HepG2 (cell line): ENCODE measurements at regions not wholly inside any gene's neighbourhood (a gene's known extent, or its start where the extent isn't known, plus 50 kb on each side); places are given as distances from the start of the nearest gene placed in this dataset.

Experiments
- ATAC-seq: fragments of 200-7000 bp; cut with Tn5 transposase; 3 replicates; pipeline ENCODE4 v1.9.1; 2020; ENCODE audit warnings: mild to moderate bottlenecking, moderate library complexity
- BruUV-seq: library from RNA; stranded (reverse); fragments of 400-500 nt; replicated peaks from 2 replicates; lab custom pipeline; 2021; lab: Mats Ljungman, UMichigan
- CTCF ChIA-PET: fragments of 300-600 bp; formaldehyde crosslinking; extraction: SDS; loops from one replicate; lab custom pipeline; 2021; ENCODE audit warnings: low total read pairs, inconsistent platforms, low intra/inter-chr PET ratio; lab: Yijun Ruan, JAX
- POLR2A ChIA-PET: fragments of 350-600 bp; sonication (Branson Sonifier 250); formaldehyde crosslinking; loops from one replicate; lab custom pipeline; 2020; ENCODE audit warnings: antibody characterized with exemption, inconsistent platforms; lab: Yijun Ruan, JAX
- DNase-seq: peaks from one replicate; pipeline ENCODE4 v3.0.0-alpha.2; 2015; ENCODE audit warnings: low spot score
- FAIRE-seq: peaks from 3 replicates; lab custom pipeline; 2011; peaks lifted over from hg19 to GRCh38; lab: Jason Lieb, UNC
- H2AFZ ChIP-seq: one replicate; pipeline ENCODE4 v1.6.1; 2011; ENCODE audit warnings: low read length, inconsistent platforms
- H3K27ac ChIP-seq: fragments of 300-600 bp; 3 replicates; pipeline ENCODE4 v1.8.0; 2011; ENCODE audit warnings: mixed run types, mild to moderate bottlenecking, mixed read lengths, low read length, inconsistent platforms; ENCODE audit not compliant: insufficient read depth; ENCODE audit errors: extremely low read length
- H3K27me3 ChIP-seq, 2 experiments: fragments of 200-600 bp in 1 of 2; 2 replicates in 1 of 2; 3 replicates in 1 of 2; pipeline versions ENCODE4 v1.6.0 to v1.8.0; 2011; ENCODE audit warnings: low read length in 2 of 2, mild to moderate bottlenecking in 2 of 2, moderate library complexity in 2 of 2, inconsistent platforms in 1 of 2; ENCODE audit not compliant: insufficient read depth in 2 of 2, control insufficient read depth in 1 of 2
- H3K36me3 ChIP-seq, 2 experiments: fragments of 200-600 bp in 1 of 2; replicated peaks in 1 of 2; 2 replicates in 1 of 2; 3 replicates in 1 of 2; pipeline versions ENCODE4 v1.5.1 to v1.8.0; 2011; ENCODE audit warnings: low read length in 2 of 2, inconsistent platforms in 1 of 2; ENCODE audit not compliant: insufficient read depth in 2 of 2, control insufficient read depth in 1 of 2
- H3K4me1 ChIP-seq: 2 replicates; pipeline ENCODE4 v1.5.1; 2012; ENCODE audit warnings: low read length, inconsistent platforms; ENCODE audit not compliant: insufficient read depth
- H3K4me2 ChIP-seq: 2 replicates; pipeline ENCODE4 v1.6.0; 2011; ENCODE audit warnings: low read depth, low read length, inconsistent platforms
- H3K4me3 ChIP-seq, 3 experiments: fragments of 200-600 bp in 1 of 3; sonication (generic), shearing (Covaris generic) in 1 of 3; replicated peaks in 1 of 3; 2 replicates each; pipeline ENCODE4 v1.5.1; 2011 to 2016; ENCODE audit warnings: low read length in 3 of 3, inconsistent platforms in 2 of 3, low read depth in 2 of 3, mild to moderate bottlenecking in 2 of 3, control low read depth in 1 of 3, mixed read lengths in 1 of 3; ENCODE audit not compliant: insufficient read depth in 1 of 3
- H3K79me2 ChIP-seq: one replicate; pipeline ENCODE4 v1.6.1; 2011; ENCODE audit warnings: low read length, inconsistent platforms; ENCODE audit not compliant: insufficient read depth
- H3K9ac ChIP-seq: 2 replicates; pipeline ENCODE4 v1.6.0; 2011; ENCODE audit warnings: mild to moderate bottlenecking, low read depth, low read length, inconsistent platforms; ENCODE audit not compliant: insufficient read depth
- H3K9me3 ChIP-seq: 2 replicates; pipeline ENCODE4 v1.5.1; 2012; ENCODE audit warnings: mild to moderate bottlenecking, low read length
- H4K20me1 ChIP-seq: 2 replicates; pipeline ENCODE4 v1.6.0; 2011; ENCODE audit warnings: inconsistent platforms, mild to moderate bottlenecking, low read length, moderate library complexity; ENCODE audit not compliant: insufficient read depth
- GMEB1 ChIP-seq: sonication (generic); formaldehyde crosslinking; IDR thresholded peaks from 2 replicates; pipeline ENCODE4 v1.5.1; 2020; ENCODE audit warnings: missing genetic modification reagents, mild to moderate bottlenecking, borderline replicate concordance
- MXD1 ChIP-seq: sonication (generic); formaldehyde crosslinking; IDR thresholded peaks from 2 replicates; pipeline ENCODE4 v1.4.0; 2020; ENCODE audit warnings: mild to moderate bottlenecking, missing genetic modification reagents
- POGZ ChIP-seq: sonication (generic); formaldehyde crosslinking; IDR thresholded peaks from 2 replicates; pipeline ENCODE4 v1.4.0; 2020; ENCODE audit warnings: mild to moderate bottlenecking, missing genetic modification reagents
- POLR2AphosphoS2 ChIP-seq: IDR thresholded peaks from 2 replicates; pipeline ENCODE4 v1.6.1; 2011; ENCODE audit warnings: low read depth, low read length, improper control_type of control experiment
- SNAPC2 ChIP-seq: sonication (generic); formaldehyde crosslinking; IDR thresholded peaks from 2 replicates; pipeline ENCODE4 v1.8.1; 2022; ENCODE audit warnings: mild to moderate bottlenecking, missing genetic modification reagents
- YEATS4 ChIP-seq: sonication (generic); formaldehyde crosslinking; IDR thresholded peaks from 2 replicates; pipeline ENCODE4 v1.4.0; 2020; ENCODE audit warnings: missing genetic modification reagents, borderline replicate concordance
- ZKSCAN8 ChIP-seq: IDR thresholded peaks from 2 replicates; pipeline ENCODE4 v1.6.1; 2016; ENCODE audit warnings: borderline replicate concordance, missing genetic modification reagents, missing compliant biosample characterization
- ZMYM2 ChIP-seq: sonication (generic); formaldehyde crosslinking; IDR thresholded peaks from 2 replicates; pipeline ENCODE4 v1.8.0; 2022; ENCODE audit warnings: mild to moderate bottlenecking, missing genetic modification reagents
- ZNF207 ChIP-seq: fragments of 450-650 bp; IDR thresholded peaks from 2 replicates; pipeline ENCODE4 v1.6.1; 2016; ENCODE audit warnings: antibody characterized with exemption, borderline replicate concordance
- ZNF446 ChIP-seq: sonication (generic); formaldehyde crosslinking; IDR thresholded peaks from 2 replicates; pipeline ENCODE4 v1.5.0; 2020; ENCODE audit warnings: mild to moderate bottlenecking, missing genetic modification reagents
- ZNF503 ChIP-seq: sonication (generic); formaldehyde crosslinking; IDR thresholded peaks from 2 replicates; pipeline ENCODE4 v1.4.0; 2020; ENCODE audit warnings: missing genetic modification reagents
- WGBS: methylation state at CpG from one replicate; pipeline ENCODE4 v1.1.6; 2017; ENCODE audit warnings: low lambda C conversion rate; 5-methylcytosine and 5-hydroxymethylcytosine counted together
- in situ Hi-C: cut with HindIII; loops from 2 replicates; pipeline ENCODE4 v1.10.0; 2017; ENCODE audit warnings: low pct_unique_long_range_greater_than_20kb; ENCODE audit not compliant: extremely low pct_ligation_motif_present
- intact Hi-C: fragments of 100-400 bp; cut with micrococcal nuclease; formaldehyde crosslinking; loops from one replicate; pipeline ENCODE4 v1.10.0; 2022; ENCODE audit not compliant: unreplicated experiment

GRCh38 chr2:237260686-237261085, 153.3 kb downstream of the COL6A3 start:
- TF ChIP-seq ZNF446 (no peak), GMEB1 (no peak), POGZ (no peak), YEATS4 (CRISPR knock-in tag) (no peak), MXD1 (CRISPR knock-in tag) (no peak), POLR2AphosphoS2 (no peak), SNAPC2 (no peak), ZKSCAN8 (CRISPR knock-in tag) (no peak), ZMYM2 (CRISPR knock-in tag) (no peak), ZNF207 (no peak), ZNF503 (CRISPR knock-in tag) (no peak)
- ATAC-seq (no peak), DNase-seq (no peak), FAIRE-seq (no peak)
- 4% methylated on average over 4 of the region's 4 CpGs for WGBS
- Histone ChIP-seq H4K20me1 (no peaks in the 10 kb centered on the region), H3K27me3 (peaks cover 5 to 20% of the 10 kb centered on the region in 2 experiments; a peak in 3 of 5 replicates), H3K4me2 (no peak overlapping the region), H3K27ac (no peak overlapping the region), H3K4me1 (no peaks in the 10 kb centered on the region), H3K9me3 (no peaks in the 10 kb centered on the region), H3K36me3 (no peaks in the 10 kb centered on the region), H2AFZ (no peak overlapping the region), H3K4me3 (no peak overlapping the region), H3K79me2 (no peaks in the 10 kb centered on the region), H3K9ac (no peak overlapping the region)
- POLR2A ChIA-PET, result no interaction called here
- CTCF ChIA-PET, result no interaction called here
- in situ Hi-C loops (no loop called here), intact Hi-C loops (no loop called here)
- BruUV-seq, result no TSS peak
